HG02981 (cell line): ENCODE measurements at regions not wholly inside any gene's neighbourhood (a gene's known extent, or its start where the extent isn't known, plus 50 kb on each side); places are given as distances from the start of the nearest gene placed in this dataset.
A peak's percentile ranks its signal among the peaks of the same experiment; 100 is the strongest.
"Not testable (repeated sequence)": the region's sequence is repeated elsewhere in the genome, so short reads cannot be mapped to it uniquely, and the experiment has no call there.

Experiments used
- ATAC-seq: cut with Tn5 transposase; IDR thresholded peaks from one replicate; pipeline ENCODE4 v1.9.1; 2021; ENCODE audit warnings: mild to moderate bottlenecking, moderate library complexity; ENCODE audit not compliant: unreplicated experiment

- no peak for ATAC-seq
Observed at GRCh38 chr11:100576718-100577021, 110.4 kb upstream of the ARHGAP42 start.

DNA sequence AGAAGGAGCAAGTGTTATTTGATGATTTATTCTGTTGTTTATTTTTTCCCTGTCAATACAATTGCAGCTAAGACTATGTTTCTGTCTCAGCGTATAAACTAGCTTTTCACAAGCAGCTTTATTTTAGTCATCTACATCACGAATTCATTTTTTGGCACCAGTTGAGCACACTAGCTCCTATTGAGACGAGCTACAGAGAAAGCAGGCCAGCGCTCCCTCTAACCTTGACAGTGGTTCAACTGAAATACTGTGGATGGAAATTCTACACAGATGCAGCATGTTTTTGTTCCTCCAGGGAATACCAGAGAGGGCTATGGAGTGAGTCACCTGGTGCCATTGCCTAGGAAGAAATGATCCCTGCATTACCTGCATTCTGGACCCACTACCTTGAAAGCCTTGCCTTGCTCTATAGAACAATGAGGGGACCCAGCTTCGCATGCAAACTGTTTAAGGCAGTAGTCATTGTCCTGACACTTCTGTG is 108.2 kb upstream of the ARHGAP42 start:
- ATAC-seq = no peak

DNA sequence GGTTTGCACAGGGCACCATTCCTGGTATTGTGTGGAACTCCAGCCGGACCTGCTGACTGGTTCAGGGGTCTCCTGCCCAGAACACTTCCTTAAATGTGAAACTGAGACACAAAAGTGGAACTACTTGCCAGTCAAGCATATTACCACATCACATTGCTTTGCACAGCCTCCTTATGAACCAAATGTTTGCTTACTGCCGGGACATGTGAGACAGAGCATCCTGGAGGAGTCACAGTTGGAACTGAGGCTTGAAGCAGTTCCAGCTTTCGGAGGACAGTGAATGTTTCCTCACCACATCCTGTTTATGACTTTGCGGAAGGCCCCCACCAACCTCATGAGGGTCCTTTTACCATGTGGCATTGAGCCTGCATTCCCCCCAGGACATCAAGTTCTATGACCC is 105.8 kb upstream of the ARHGAP42 start:
- ATAC-seq = no peak

DNA sequence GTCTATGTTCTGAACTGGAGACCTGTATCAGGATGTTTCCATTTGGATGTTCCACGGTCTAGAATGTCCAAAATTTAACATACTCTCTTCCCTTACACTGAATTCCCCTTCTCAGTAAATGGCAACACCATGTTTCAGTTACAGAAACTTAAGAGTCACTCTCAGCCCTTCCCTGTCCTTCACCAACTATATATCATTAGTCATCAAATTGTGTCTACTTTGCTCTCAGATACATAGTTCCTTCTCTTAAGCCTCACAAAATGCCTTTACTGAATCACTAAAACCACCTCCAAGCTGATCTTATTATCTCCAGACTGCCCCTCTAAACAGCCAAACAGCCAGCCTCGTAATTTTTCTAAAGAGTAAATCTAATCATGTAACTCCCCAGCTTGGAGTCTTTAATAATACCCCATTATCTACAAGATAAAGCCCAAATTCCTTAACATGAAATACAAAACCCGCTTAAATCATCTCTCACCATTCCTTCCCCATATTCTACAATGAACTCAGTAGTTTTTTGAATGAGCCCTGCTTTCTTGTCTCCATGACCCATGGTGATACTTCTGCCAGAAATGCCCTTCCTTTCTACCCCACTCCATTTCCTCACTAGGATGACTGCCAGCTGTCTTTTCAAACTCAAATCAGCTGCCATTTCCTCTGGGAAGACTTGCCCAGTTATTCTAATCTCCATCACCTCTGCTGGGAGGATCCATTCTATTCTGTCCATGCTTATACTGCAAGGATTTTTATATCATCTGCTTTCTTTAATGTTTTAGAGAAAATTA is 102.7 kb upstream of the ARHGAP42 start:
- no peak for ATAC-seq

DNA sequence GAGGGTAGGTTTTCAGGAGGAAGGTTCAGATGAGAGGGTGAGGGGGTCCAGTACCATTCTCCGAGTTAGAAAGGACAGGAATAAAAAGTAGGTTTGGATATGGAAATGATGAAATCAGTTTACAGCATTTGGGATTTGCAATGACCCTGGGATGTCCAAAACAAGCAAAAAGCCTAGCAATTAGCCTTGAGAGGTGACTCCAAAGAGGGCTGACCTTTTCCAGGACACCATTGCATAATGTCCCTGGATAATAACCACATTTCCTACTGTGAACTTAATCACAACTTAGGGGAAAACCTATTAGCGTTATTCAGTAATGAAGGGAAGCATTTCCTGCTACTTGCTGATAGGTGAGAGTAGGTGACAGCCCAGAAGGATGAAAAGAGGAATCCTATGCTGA is 101.4 kb upstream of the ARHGAP42 start:
- ATAC-seq = no peak

- ATAC-seq = no peak
Observed at GRCh38 chr11:100586361-100587101, 100.6 kb upstream of the ARHGAP42 start.

DNA sequence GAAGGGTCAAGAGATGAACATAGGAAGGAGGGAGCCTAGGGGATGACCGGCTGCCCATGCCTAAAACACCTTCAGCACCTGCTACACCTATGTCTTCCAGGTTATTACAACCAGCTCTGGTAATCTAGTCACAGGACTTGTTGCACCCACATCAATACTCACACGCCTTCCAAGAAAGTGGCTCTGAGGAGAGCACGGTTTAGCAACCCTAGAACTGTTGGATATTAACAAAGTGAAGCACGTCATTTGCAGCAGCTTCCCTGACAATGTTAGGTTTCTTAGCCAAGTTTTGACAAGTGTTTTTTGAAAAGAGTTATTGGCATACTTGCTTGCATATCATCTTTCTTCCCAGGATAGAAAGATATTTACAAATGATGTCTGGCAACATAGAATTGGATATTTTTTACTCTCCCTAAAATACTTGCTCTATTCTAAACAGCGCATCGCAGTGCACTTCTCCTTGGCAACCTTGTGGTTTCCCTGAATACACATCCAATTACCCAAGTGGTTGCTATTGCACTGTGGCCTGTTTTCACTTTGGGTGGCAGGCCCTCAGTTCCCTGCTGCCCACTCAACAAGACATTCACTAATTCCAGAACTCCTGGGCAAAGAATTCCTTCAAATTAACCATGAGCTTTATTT is 94.3 kb upstream of the ARHGAP42 start:
- ATAC-seq = no peak

DNA sequence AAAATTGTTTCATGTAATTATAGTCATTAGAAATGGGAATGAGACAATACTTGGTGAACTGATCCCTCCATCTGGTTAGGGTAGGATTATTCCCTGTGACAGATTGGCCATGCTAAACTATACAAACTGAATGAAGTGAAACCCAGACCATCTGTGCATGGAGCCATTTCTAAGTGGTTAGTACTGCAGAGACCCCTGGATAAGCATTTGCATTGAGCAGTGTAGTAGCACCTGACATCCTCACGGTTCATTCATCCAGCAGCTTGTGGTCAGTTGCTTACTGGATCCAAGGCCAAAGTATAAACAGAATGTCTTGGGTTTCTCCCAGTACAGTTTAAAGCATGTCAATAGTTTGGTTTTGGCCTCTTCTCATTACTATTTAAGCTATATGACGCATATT is 93.8 kb upstream of the ARHGAP42 start:
- no peak for ATAC-seq

- no peak for ATAC-seq
Observed at GRCh38 chr11:100594320-100594719, 92.8 kb upstream of the ARHGAP42 start.

DNA sequence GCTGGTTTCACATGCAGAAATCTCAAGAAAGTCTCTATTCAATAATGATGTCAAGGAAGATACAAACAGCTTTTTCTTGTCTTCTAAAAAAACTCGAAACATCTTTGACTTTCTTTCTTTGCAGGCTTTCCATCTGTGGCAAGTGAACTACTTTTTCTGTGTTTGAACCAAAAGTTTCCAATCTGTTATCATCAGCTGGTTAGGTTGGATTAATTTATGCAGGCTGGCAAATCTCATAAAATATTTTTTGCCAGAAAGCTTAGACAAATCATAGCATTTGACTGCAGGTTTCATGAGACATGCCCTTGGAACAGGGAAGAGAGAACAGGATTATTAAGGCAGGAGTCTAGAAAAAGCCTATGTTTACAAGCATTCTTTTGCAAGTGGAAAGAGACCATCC is 86.1 kb upstream of the ARHGAP42 start:
- no peak for ATAC-seq

DNA sequence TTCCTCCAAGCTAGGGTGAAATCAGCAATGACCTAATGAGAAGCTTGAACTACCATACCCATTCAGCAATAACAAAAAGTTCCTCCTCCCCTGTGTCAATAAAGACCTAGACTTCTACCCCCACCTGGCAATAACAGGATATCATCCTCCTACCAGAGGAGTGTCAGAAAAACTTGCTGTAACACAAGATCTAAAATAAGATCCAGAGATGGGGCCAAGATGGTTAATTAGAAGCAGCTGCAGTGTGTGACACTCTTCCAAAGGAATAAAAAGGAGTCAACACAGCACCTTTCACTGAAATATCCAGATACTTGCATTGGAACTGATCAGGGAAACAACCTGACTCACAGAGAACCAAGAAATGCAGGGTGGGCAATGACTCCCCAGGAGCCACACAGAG is 84.4 kb upstream of the ARHGAP42 start:
- no peak for ATAC-seq

GRCh38 chr11:100607761-100608160 is 79.3 kb upstream of the ARHGAP42 start:
- not testable (repeated sequence) for ATAC-seq

DNA sequence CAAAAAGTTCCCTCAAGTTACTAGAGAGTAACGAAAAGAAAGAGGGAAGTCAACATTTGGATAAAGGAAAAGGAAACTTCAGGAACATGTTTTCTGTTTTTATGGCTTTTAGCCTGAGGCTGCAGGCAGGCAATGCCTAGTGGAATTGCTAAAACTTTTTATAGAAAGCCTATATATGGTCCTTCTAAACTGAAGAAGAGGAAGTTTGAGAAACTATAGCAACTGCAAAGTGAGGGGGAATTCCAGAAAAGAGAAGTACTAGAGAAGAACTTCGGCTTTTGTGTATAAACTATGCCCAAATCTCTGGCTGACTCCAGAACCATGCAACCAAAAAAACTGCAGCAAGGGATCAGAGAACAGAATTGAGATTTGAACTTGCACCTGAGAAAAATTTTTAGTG is 74.3 kb upstream of the ARHGAP42 start:
- peak; percentile 80 for ATAC-seq

GRCh38 chr11:100618914-100619313 is 68.2 kb upstream of the ARHGAP42 start:
- no peak for ATAC-seq

DNA sequence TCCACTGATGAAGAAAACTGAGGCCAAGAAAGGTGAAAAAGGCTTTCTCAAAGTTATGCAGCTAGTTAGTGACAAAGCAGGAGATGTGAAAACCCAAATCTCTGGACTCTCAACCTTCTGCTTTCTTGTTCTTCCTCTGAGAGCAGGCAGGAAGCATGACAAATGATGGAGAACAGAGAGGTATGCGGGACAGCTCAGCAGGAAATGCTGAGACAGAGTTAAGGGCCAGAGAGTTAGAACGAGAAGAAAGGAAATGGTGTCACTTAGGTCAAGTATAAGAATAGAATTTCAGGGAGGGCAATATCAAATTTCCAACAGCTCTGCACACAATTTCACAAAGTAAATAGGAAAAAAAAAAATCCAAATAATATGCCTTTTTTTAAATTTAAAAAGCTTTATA is 67.6 kb upstream of the ARHGAP42 start:
- ATAC-seq = no peak

DNA sequence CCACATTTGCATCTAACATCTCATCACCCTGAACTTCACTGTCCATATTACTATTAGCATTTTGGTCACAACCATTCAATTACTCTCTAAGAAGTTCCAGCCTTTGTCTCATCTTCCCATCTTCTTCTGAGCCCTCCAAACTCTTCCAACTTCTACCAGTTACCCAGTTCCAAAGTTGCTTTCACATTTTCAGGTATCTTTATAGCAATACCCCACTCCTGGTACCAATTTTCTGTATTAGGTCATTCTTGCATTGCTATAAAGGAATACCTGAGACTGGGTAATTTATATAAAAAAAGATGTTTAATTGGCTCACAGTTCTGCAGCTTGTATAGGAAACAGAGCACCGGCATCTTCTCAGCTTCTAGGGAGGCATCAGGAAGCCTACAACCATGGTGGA is 64.7 kb upstream of the ARHGAP42 start:
- no peak for ATAC-seq

- no peak for ATAC-seq
Observed at GRCh38 chr11:100624346-100624745, 62.7 kb upstream of the ARHGAP42 start.

DNA sequence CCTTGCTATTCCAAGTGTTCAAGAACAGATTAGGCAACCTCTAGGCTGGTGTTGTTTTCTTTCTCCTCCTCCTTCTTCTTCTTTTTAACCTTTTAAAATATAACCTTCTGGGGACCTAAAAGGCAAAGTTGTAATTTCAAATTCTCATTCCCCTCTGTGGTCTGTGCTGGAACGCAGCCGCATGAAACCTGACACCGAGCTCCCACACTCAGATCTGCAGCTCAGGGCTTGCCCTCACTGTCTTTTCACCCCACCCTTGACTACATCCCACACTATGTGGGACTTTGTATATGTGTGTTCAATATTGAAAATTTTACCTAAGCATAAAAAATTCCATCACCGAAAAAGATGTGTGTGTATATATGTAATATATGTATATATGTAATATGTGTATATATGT is 62.0 kb upstream of the ARHGAP42 start:
- ATAC-seq = no peak

DNA sequence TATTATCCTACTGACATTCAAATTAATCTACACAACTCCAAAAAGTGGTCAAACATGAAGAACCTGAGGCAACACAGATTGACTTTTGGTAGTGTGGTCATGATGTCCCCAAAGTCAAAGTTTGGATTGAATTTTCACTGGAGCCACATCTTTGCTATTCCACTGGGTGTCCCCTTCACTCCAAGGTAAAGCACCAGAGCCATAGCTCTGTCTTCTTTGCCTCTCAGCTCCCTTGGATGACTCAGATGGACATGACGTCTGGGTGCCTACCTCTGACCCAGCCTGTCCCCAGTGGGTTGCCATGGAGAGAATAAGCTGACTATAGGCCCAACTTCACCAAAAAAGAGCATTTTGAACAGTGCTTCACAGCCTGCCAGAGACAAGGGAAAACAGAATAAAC is 57.4 kb upstream of the ARHGAP42 start:
- no peak for ATAC-seq

- no peak for ATAC-seq
Observed at GRCh38 chr11:100630898-100631297, 56.2 kb upstream of the ARHGAP42 start.

- no peak for ATAC-seq
Observed at GRCh38 chr11:100631316-100631715, 55.8 kb upstream of the ARHGAP42 start.

DNA sequence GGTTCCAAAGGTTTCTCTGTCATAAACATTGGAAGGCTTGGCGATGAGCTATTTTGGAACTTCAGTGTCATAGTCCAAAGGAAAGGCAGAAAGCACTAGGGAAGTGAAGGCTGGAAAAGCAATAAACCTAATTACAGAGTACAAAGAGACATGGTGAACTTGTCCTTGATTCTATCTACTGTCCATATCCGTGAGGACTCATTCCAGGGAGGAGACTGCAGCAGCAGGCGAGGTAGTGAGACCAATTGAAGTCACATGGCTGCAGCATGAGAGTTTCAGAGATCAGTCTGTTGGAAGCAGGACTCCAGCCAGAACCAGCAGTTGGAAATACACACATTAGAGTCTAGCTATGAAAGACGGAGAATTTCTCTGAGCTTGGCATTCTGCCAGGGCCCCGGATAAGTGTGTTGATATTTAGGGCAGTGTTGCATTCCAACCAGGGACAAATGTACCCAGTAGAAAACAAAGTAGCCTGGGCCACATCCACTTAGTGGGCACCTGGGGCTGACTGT is 54.1 kb upstream of the ARHGAP42 start:
- ATAC-seq = no peak
